ENCODE measurements at regions not wholly inside any gene's neighbourhood (a gene's known extent, or its start where the extent isn't known, plus 50 kb on each side); places are given as distances from the start of the nearest gene placed in this dataset.

- DNase-seq (ENCODE audit: low spot score): no peak
- in situ Hi-C loops (cut with HindIII; ENCODE audit: low sequenced_read_pairs): no loop called here
Measured at GRCh38 chr2:219758907-219759680, 131.7 kb downstream of the SLC4A3 start.

- in situ Hi-C loops (cut with HindIII; ENCODE audit: low sequenced_read_pairs): no loop called here
Measured at GRCh38 chr2:219759801-219760200, 132.4 kb downstream of the SLC4A3 start.

GRCh38 chr2:219765231-219765911, 137.9 kb downstream of the SLC4A3 start:
- DNase-seq (ENCODE audit: low spot score): no peak
- in situ Hi-C loops (cut with HindIII; ENCODE audit: low sequenced_read_pairs): no loop called here

More at GRCh38 chr2:219759801-219760200, 132.4 kb downstream of the SLC4A3 start:
- DNase-seq (ENCODE audit: low spot score): no peak

- in situ Hi-C loops (cut with HindIII; ENCODE audit: low sequenced_read_pairs): no loop called here
- DNase-seq (ENCODE audit: low spot score): no peak
Measured at GRCh38 chr2:219766658-219767057, 139.2 kb downstream of the SLC4A3 start.

DNA sequence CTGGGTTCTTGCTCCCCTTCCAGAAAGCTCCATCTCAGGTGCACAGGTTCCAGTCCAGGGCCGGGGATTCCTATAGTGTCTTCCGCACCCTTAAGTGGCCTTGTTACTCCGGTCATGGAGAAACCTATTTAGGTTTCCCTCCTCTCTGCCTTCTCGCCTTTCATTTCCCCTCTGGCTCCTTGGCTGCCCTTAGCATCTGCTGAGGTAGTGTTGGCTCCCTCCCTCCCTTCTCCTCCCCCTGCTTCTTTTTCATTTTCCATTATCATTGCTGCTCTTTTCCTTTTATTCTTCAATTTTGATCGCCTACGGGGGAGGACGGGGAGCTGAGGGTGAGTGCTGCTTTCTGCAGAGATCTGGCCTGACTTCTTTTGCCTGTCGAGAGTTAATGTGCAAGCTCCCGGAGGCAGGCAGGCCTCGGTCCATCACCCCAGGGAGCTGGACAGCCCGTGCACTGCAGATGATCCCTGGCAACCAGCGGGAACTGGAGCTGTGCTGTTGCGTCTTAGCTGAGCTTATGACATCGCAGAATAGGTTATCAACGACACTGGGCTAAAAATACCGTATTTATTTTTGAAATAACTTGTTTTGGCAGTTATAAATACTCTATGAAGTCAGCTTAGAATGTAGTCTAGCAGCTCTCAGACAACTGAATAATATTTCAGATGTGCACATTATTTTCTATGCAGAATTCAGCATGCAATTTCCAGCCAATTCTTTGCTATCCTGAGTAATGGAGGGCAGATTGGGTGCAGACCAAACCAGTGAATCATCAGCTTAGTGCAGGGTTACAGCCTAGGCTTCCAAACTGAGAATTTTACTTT, 141.9 kb downstream of the SLC4A3 start:
- DNase-seq (ENCODE audit: low spot score): no peak
- in situ Hi-C loops (cut with HindIII; ENCODE audit: low sequenced_read_pairs): no loop called here

GRCh38 chr2:219772103-219772635, 144.7 kb downstream of the SLC4A3 start:
- DNase-seq (ENCODE audit: low spot score): no peak
- in situ Hi-C loops (cut with HindIII; ENCODE audit: low sequenced_read_pairs): no loop called here

DNA sequence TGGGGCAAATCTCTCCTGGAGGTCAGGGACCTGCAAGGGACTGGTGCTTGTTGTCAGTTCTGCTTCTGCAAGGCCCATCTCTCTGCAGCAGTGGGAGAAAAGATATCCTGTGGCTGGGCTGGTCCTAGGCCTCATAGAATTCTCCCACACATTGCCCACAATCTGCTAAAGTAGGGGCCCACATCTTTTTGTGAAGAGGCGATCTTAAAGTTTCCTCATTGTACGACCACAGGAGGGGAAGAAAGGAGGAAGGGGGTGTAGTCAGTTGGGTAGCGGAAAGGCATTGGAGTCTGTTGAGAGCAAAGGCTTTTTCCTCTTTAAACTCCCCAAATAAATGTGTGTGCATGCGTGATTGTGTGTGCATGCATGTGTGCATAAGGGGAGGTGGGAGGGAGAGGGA, 145.3 kb downstream of the SLC4A3 start:
- in situ Hi-C loops (cut with HindIII; ENCODE audit: low sequenced_read_pairs): no loop called here
- DNase-seq (ENCODE audit: low spot score): no peak

GRCh38 chr2:219775506-219775905, 148.1 kb downstream of the SLC4A3 start:
- in situ Hi-C loops (cut with HindIII; ENCODE audit: low sequenced_read_pairs): no loop called here
- no peak for DNase-seq (ENCODE audit: low spot score)

GRCh38 chr2:219777388-219777787, 150.0 kb downstream of the SLC4A3 start:
- DNase-seq (ENCODE audit: low spot score): no peak
- in situ Hi-C loops (cut with HindIII; ENCODE audit: low sequenced_read_pairs): no loop called here

DNA sequence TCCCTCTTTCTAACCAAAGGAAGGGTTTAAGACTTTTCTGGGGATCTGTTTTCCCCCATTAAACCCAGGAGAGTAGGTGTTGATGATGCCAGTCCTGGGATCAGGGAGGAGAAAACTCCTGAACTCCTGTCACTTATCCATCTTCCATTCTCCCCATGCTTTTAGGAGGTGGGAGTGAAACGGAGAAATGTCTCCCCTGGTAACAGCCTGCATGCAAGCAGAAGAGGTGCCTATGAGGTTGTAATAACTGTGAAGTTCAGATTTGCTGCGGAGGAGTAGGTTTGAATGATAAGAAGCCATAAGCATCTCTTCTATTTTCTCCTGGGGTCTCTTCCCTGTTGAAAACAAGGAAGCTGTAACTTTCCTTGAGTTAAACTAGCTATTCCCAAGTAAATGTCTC, 150.8 kb downstream of the SLC4A3 start:
- in situ Hi-C loops (cut with HindIII; ENCODE audit: low sequenced_read_pairs): no loop called here
- no peak for DNase-seq (ENCODE audit: low spot score)

DNA sequence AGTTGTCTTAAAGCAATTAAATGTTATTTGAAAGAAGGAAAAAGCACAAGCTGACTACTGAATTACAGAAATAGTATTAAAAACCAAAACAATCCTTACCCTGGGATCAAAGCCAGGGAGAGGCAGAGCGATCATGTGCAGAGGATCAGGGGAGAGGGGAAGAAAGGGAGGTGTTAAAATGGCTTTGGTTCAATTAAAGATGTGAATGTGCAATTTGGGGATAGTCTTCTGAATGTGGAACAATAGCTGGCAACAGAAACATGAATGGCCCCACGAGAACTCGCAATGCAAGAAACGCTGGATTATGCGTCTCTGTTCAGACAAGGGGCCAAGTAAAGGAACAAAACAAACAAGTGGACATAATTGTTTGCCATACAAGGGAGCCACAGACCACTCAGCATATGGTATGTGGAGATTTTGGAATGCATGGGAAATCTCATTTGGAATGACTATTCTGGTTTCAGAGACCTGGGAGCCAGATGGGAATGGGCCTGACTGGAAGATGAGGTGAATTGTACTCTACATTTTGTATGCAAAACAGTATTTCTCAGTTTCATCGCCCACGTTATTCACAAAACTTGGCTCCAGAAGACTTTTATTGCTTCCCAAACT, 155.4 kb downstream of the SLC4A3 start:
- no peak for DNase-seq (ENCODE audit: low spot score)
- in situ Hi-C loops (cut with HindIII; ENCODE audit: low sequenced_read_pairs): no loop called here

DNA sequence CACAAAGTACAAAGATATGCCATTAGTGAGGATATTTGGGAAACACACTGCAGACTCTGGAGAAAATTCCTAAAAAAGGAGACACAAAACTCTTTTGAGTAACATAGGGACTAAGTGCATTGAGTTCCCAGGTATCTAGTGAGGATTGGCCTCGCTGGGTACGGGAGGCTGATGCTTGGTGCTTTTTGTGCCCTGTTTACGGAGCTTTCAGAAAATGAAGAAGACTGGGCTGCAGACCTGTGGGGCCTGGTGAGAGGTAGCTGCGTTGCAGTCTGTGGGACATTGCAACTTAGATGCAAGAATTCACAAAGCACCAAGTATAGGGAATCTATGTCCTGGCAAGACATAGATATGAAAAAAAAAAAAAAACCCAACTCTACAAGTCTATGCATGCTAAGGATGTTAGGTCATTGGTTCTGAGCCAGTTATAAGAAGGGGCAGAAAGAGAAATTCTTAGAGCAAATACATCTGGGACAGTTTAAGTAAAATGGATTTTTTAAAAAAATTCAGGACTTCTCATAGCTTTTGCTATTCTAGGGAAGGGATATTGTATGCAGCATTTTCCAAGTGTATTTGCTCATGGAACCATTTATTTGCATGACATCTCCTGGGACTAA, 156.0 kb downstream of the SLC4A3 start:
- no peak for DNase-seq (ENCODE audit: low spot score)
- in situ Hi-C loops (cut with HindIII; ENCODE audit: low sequenced_read_pairs): no loop called here

DNA sequence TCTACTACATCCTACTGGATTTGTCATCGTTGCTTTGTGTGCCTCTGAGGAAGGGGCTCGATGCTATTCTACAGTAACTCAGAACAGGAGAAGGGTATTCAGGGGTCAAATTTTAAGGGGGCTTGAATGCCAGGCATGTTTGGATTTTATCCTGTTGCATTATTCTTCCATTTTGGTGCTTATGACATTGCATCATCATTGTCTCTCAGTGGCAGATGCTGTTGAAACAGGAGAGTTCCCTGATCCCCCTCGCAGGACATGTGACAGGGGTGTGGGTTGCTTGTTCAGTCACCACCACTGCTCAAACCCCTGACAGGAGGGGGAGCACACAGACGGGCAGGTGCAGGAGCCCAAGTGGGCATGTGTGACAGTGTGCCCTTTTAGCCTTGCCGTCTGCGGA, 156.7 kb downstream of the SLC4A3 start:
- in situ Hi-C loops (cut with HindIII; ENCODE audit: low sequenced_read_pairs): no loop called here
- DNase-seq (ENCODE audit: low spot score): no peak

GRCh38 chr2:219789476-219789875, 162.0 kb downstream of the SLC4A3 start:
- in situ Hi-C loops (cut with HindIII; ENCODE audit: low sequenced_read_pairs): no loop called here
- no peak for DNase-seq (ENCODE audit: low spot score)

DNA sequence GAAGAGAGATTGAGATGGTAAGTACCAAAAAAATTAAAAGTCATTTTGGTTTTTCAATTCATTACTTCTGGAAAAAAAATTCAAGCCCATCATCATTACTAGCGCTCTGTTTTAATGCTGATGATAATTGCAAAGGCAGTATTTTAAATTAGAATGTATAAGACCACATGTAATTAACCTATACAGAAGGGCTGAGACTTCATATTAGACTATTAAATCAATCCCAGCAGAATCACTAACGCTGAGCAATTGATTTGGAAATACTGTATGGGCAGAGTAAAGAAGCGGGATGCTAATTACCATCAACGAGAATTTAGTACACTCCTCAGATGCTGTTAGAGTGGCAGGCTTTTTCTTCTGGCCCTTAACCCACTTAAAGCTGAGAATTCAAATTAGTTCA, 165.0 kb downstream of the SLC4A3 start:
- in situ Hi-C loops (cut with HindIII; ENCODE audit: low sequenced_read_pairs): no loop called here
- DNase-seq (ENCODE audit: low spot score): no peak

DNA sequence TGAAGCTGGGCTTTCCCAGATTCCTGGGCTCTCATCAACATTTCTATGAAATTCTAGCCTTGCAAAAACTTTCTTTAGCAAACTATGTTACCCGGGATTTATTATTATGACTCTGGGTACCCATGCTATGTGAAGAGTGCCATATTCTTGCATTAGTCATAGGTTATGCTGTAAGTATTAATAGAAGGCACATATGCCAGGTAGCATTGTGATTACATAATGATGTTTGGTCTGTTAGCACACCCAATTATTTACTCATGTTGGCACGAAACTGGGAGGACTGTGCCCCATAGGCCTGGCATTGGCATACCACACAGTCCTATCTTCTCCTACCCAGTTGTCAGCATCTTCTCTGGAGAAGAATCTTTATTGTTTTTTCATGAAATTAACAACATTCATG, 171.0 kb downstream of the SLC4A3 start:
- in situ Hi-C loops (cut with HindIII; ENCODE audit: low sequenced_read_pairs): no loop called here
- DNase-seq (ENCODE audit: low spot score): no peak

GRCh38 chr2:219803294-219803693, 175.9 kb downstream of the SLC4A3 start:
- in situ Hi-C loops (cut with HindIII; ENCODE audit: low sequenced_read_pairs): no loop called here
- no peak for DNase-seq (ENCODE audit: low spot score)

DNA sequence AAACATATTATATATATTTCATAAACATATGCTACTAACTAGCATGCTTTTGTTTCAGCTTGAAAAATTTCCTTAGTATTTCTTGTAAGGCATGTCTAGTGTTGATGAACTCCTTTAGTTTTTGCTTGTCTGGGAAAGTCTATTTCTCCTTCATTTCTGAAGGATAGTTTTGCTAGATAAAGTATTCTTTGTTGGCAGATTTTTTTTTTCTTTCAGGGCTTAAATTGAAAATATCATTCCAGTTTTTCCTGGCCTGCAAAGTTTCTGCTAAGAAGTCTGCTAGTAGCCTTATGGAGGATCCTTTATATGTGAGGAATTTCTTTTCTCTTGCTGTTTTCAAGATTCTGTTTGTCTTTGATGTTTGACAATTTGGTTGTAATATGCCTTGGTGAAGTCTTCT, 183.5 kb downstream of the SLC4A3 start:
- in situ Hi-C loops (cut with HindIII; ENCODE audit: low sequenced_read_pairs): no loop called here
- DNase-seq (ENCODE audit: low spot score): no peak

GRCh38 chr2:219812672-219813071, 185.2 kb downstream of the SLC4A3 start:
- in situ Hi-C loops (cut with HindIII; ENCODE audit: low sequenced_read_pairs): no loop called here
- no peak for DNase-seq (ENCODE audit: low spot score)

All from G401 (cell line).